GM19193 (cell line): ENCODE measurements at regions not wholly inside any gene's neighbourhood (a gene's known extent, or its start where the extent isn't known, plus 50 kb on each side); places are given as distances from the start of the nearest gene placed in this dataset.

Source experiments
- POLR2A ChIP-seq: IDR thresholded peaks from 4 replicates; pipeline ENCODE4 v1.6.1; 2011; ENCODE audit not compliant: insufficient read depth, insufficient read length; ENCODE audit errors: extremely low read depth

DNA sequence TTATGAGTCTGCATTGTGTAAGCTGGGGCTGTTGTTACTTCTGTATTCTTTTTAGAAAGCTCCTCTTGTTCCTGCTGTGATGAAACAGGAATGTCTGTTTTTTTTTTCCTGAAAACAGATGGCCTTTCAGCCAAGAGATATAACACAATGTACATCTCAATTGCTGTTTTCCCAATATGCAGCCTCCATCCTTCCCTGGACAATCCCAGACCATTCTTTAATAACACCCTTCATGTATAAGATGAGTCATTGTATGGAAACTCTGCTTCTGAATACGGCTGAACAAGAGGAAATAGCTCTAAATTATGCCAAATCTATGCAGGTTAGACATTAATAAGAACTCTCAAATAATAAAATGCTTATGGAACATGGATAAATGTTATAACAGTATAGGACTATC, 60.2 kb upstream of the LRRC4C start:
- no peak for TF ChIP-seq POLR2A

GRCh38 chr11:41522391-41522790, 62.9 kb upstream of the LRRC4C start:
- TF ChIP-seq POLR2A: no peak

GRCh38 chr11:41522899-41523672, 63.6 kb upstream of the LRRC4C start:
- TF ChIP-seq POLR2A: no peak

- TF ChIP-seq POLR2A: no peak
Observed at GRCh38 chr11:41527530-41527929, 68.1 kb upstream of the LRRC4C start.

DNA sequence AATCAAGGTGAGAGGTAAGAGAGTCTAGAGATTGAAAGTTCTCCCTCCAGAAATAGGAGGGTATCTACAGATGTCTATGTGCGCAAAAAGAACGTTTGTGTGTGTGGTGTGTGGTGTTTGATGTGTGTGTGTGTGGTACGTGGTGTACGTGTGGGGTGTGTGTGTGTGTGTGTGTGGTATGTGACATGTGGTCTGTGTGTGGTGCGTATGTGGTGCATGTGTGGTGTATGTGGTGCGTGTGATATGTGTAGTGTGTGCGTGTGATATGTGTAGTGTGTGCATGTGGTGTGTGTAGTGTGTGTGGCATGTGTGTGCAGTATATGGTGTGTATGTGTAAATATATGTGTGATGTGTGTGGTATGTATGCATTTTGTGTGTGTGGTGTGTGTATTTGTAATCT, 73.0 kb upstream of the LRRC4C start:
- TF ChIP-seq POLR2A: no peak

DNA sequence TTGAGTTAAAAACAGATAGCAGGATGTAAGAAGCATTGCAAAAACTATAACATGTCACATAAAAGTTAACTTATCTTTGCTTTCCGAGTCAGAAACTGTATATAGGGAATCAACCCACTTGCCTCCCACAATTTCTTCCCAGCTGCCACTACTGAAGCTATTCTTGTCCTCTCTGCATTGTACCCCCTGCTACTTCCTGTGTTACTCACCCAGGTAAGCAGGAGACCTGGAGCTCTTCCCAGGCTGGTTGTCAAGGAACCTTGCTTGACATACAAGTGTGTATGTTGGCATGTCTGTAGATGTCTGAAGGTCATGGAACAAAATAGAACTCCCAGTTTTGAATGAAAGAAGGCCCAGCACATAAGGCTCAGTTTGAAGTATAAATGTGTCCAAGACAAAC, 74.3 kb upstream of the LRRC4C start:
- no peak for TF ChIP-seq POLR2A

DNA sequence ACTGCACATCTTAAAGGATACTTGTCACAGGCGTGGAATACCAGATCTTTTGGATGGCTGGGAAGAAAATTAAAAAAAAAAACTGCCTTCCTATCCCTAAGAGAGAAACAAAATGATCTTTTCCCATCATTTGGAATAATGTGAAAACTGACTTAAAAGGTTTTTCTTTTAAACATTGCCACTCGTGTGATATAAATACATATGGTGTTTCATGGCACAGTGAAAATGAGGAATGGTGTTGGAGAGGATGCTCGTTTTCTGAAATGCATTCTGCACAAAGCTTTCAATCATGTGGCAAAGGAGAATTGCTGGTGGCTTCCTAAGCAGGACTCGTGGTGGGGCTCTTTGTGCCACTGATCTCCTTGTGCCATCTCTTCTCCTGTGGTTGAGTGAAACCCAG, 74.9 kb upstream of the LRRC4C start:
- TF ChIP-seq POLR2A: no peak

- TF ChIP-seq POLR2A: no peak
Observed at GRCh38 chr11:41534861-41535260, 75.4 kb upstream of the LRRC4C start.

DNA sequence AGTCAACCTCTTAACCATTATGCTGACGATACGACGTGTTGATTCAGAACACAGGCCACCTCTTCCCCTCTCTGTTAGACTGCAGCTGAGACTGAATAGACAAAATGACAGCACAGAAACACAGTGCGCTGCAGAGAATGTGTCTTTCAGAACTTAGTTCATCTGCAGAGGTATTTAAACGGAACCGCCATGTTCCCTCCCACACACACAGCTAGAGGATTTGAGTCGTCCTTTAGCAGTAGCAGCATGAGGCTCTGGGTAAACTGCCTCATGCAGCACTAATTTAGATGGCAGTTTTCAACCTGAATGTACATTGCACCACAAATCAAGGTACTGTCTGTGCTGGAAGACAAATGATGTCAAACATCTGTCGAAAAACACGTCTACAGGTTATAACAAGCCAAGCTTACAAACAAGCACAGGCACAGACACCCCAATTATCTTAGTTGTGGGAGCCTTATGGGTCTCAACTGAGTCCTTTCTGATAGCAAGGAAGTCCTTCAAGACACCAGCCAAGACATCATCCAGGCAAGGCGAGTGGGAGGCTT, 76.6 kb upstream of the LRRC4C start:
- TF ChIP-seq POLR2A: no peak

GRCh38 chr11:41578421-41579051, 119.1 kb upstream of the LRRC4C start:
- no peak for TF ChIP-seq POLR2A

- no peak for TF ChIP-seq POLR2A
Observed at GRCh38 chr11:41579546-41579945, 120.1 kb upstream of the LRRC4C start.

- no peak for TF ChIP-seq POLR2A
Observed at GRCh38 chr11:41609511-41609910, 150.1 kb upstream of the LRRC4C start.

DNA sequence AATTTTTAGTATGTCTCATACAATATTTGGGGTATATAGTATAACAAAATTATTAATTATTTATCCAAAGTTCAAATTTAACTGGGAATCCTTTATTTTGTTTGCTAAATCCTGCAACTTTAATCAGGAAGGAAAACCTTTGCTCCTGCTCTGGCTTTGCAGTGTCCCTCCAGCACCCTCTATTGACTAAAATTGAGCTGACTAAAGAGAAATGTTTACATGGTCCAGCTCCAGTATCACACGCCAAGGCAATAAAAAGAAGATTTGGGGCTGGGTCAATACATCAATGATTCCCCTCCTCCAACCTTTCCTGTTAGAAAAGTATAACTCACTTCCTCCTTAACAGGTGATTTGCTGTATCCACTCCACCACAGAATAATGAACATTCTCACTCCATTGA, 153.0 kb upstream of the LRRC4C start:
- TF ChIP-seq POLR2A: no peak

- TF ChIP-seq POLR2A: no peak
Observed at GRCh38 chr11:41613326-41613725, 153.9 kb upstream of the LRRC4C start.

DNA sequence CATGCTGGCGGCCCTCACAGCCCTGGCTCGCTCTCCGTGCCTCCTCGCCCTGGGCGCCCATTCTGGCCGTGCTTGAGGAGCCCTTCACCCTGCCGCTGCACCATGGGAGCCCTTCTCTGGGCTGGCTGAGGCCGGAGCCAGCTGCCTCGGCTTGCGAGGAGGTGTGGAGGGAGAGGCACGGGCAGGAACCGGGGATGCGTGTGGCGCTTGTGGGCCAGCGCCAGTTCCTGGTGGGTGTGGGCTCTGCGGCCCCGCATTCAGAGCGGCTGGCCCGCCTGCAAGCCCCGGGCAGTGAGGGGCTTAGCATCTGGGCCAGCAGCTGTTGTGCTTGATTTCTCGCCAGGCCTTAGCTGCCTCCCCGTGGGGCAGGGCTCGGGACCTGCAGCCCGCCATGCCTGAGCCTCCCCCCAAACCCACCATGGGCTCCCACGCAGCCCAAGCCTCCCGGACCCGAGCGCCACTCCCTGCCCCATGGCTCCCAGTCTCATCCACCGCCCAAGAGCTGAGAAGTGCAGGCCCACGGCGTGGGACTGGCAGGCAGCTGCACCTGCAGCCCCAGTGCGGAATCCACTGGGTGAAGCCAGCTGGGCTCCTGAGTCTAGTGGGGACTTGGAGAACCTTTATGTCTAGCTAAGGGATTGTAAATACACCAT, 163.4 kb upstream of the LRRC4C start:
- TF ChIP-seq POLR2A: no peak

DNA sequence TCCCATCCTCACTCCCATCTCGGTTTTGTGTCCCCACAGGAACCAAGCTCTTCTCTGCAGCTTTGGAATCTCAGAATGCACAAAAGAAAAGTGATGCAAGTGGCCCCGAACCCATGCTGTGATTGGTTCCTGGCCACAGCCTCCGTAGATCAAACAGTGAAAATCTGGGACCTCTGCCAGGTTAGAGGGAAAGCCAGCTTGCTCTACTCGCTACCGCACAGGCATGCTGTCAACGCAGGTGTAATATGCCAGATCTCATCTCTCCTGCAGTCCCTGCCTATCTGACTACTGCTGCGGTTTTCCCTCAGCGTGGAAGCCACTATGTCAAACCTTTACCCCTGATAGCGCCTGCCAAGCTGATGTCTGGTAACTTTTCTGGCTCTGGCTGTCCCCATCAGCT, 200.5 kb upstream of the LRRC4C start:
- TF ChIP-seq POLR2A: no peak
